CD4-positive, alpha-beta T cell treated with Interleukin-4 for 1 hour (primary cell): ENCODE measurements at regions not wholly inside any gene's neighbourhood (a gene's known extent, or its start where the extent isn't known, plus 50 kb on each side); places are given as distances from the start of the nearest gene placed in this dataset.
"Not testable (repeated sequence)": the region's sequence is repeated elsewhere in the genome, so short reads cannot be mapped to it uniquely, and the experiment has no call there.

ENCODE experiments used
- DNase-seq, 2 donors: peaks; one replicate each; pipeline ENCODE4 v3.0.0-alpha.2; 2020 to 2022

GRCh38 chr2:145927131-145927950, 1407.4 kb upstream of the ZEB2 start:
- DNase-seq = no peak

GRCh38 chr2:145925591-145925990, 1405.7 kb upstream of the ZEB2 start:
- no peak for DNase-seq

- no peak for DNase-seq
Measured at GRCh38 chr2:145919477-145919876, 1399.6 kb upstream of the ZEB2 start.

GRCh38 chr2:145918951-145919350, 1399.0 kb upstream of the ZEB2 start:
- DNase-seq = no peak

GRCh38 chr2:145916799-145917198, 1396.9 kb upstream of the ZEB2 start:
- no peak for DNase-seq

- no peak for DNase-seq
Measured at GRCh38 chr2:145914716-145915115, 1394.8 kb upstream of the ZEB2 start.

GRCh38 chr2:145910416-145910815, 1390.5 kb upstream of the ZEB2 start:
- no peak for DNase-seq

GRCh38 chr2:145909766-145910165, 1389.8 kb upstream of the ZEB2 start:
- DNase-seq = no peak

- no peak for DNase-seq
Measured at GRCh38 chr2:145909175-145909755, 1389.3 kb upstream of the ZEB2 start.

GRCh38 chr2:145906354-145906753, 1386.4 kb upstream of the ZEB2 start:
- DNase-seq = no peak

- no peak for DNase-seq
Measured at GRCh38 chr2:145905371-145905770, 1385.5 kb upstream of the ZEB2 start.

- DNase-seq = no peak
Measured at GRCh38 chr2:145897151-145897550, 1377.2 kb upstream of the ZEB2 start.

GRCh38 chr2:145887915-145888314, 1368.0 kb upstream of the ZEB2 start:
- no peak for DNase-seq

GRCh38 chr2:145880997-145881396, 1361.1 kb upstream of the ZEB2 start:
- not testable (repeated sequence) for DNase-seq

- DNase-seq = no peak
Measured at GRCh38 chr2:145875016-145875415, 1355.1 kb upstream of the ZEB2 start.

- no peak for DNase-seq
Measured at GRCh38 chr2:145874466-145874865, 1354.5 kb upstream of the ZEB2 start.

GRCh38 chr2:145864501-145864900, 1344.6 kb upstream of the ZEB2 start:
- DNase-seq = no peak

GRCh38 chr2:145861940-145862339, 1342.0 kb upstream of the ZEB2 start:
- no peak for DNase-seq

GRCh38 chr2:145860083-145860482, 1340.2 kb upstream of the ZEB2 start:
- DNase-seq = no peak

GRCh38 chr2:145855142-145855541, 1335.2 kb upstream of the ZEB2 start:
- no peak for DNase-seq

- DNase-seq = no peak
Measured at GRCh38 chr2:145854039-145854755, 1334.3 kb upstream of the ZEB2 start.

- DNase-seq = no peak
Measured at GRCh38 chr2:145851730-145852129, 1331.8 kb upstream of the ZEB2 start.

GRCh38 chr2:145849466-145849865, 1329.5 kb upstream of the ZEB2 start:
- no peak for DNase-seq

GRCh38 chr2:145846982-145847381, 1327.1 kb upstream of the ZEB2 start:
- no peak for DNase-seq
